ENCODE measurements at regions not wholly inside any gene's neighbourhood (a gene's known extent, or its start where the extent isn't known, plus 50 kb on each side); places are given as distances from the start of the nearest gene placed in this dataset.

- no peak overlapping the region for H3K4me3 Mint-ChIP-seq (ENCODE audit: low read depth)
- no peaks in the 10 kb centered on the region for H3K9me3 Mint-ChIP-seq (ENCODE audit: low read depth)
- no peaks in the 10 kb centered on the region for H3K27me3 Mint-ChIP-seq
- TF ChIP-seq CTCF (IDR thresholded peaks at IDR 0.05; ENCODE audit: unreplicated experiment): no peak
- H3K36me3 Mint-ChIP-seq (ENCODE audit: insufficient read depth): no peaks in the 10 kb centered on the region
- H3K27ac Mint-ChIP-seq: no peak overlapping the region
- H3K4me1 Mint-ChIP-seq (ENCODE audit: low read depth): peaks cover 1% of the 10 kb centered on the region
- DNase-seq (ENCODE audit: low spot score, unreplicated experiment): no peak
Measured at GRCh38 chr4:138959097-138959815, 56.3 kb upstream of the NOCT start.

- Mint-ChIP-seq H3K27ac (no peak overlapping the region), H3K4me1 (ENCODE audit: low read depth) (peaks cover 1% of the 10 kb centered on the region), H3K27me3 (no peaks in the 10 kb centered on the region), H3K9me3 (ENCODE audit: low read depth) (no peaks in the 10 kb centered on the region), H3K4me3 (ENCODE audit: low read depth) (no peak overlapping the region), H3K36me3 (ENCODE audit: insufficient read depth) (no peaks in the 10 kb centered on the region)
- TF ChIP-seq CTCF (IDR thresholded peaks at IDR 0.05; ENCODE audit: unreplicated experiment): no peak
- DNase-seq (ENCODE audit: low spot score, unreplicated experiment): no peak
Measured at GRCh38 chr4:138958519-138958918, 57.1 kb upstream of the NOCT start.

DNA sequence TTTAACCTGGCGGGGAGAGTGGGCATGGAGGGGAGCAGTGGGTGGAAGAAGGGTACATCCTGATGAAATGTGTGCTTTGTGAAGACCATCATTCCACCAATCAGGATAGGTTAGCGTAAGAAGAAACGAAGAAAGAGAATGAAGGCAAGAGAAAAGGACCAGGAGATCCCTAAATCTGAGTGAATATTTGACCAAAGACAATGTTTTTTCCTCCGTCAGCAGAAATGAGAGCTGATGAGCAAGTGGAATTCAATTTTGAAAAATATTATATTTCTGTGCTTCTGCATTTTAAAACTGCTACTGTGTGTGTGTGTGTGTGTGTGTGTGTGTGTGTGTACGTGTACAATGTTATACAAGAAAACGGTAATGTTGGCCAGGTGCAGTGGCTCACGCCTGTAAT is 58.3 kb upstream of the NOCT start:
- Mint-ChIP-seq H3K27ac (no peak overlapping the region), H3K9me3 (ENCODE audit: low read depth) (no peaks in the 10 kb centered on the region), H3K4me3 (ENCODE audit: low read depth) (no peak overlapping the region), H3K4me1 (ENCODE audit: low read depth) (peaks cover 1% of the 10 kb centered on the region), H3K36me3 (ENCODE audit: insufficient read depth) (no peaks in the 10 kb centered on the region), H3K27me3 (no peaks in the 10 kb centered on the region)
- no peak for TF ChIP-seq CTCF (IDR thresholded peaks at IDR 0.05; ENCODE audit: unreplicated experiment)
- DNase-seq (ENCODE audit: low spot score, unreplicated experiment): no peak

- peaks cover 1% of the 10 kb centered on the region for H3K4me1 Mint-ChIP-seq (ENCODE audit: low read depth)
- H3K36me3 Mint-ChIP-seq (ENCODE audit: insufficient read depth): no peaks in the 10 kb centered on the region
- TF ChIP-seq CTCF (IDR thresholded peaks at IDR 0.05; ENCODE audit: unreplicated experiment): no peak
- no peaks in the 10 kb centered on the region for H3K9me3 Mint-ChIP-seq (ENCODE audit: low read depth)
- no peak overlapping the region for H3K4me3 Mint-ChIP-seq (ENCODE audit: low read depth)
- no peak overlapping the region for H3K27ac Mint-ChIP-seq
- DNase-seq (ENCODE audit: low spot score, unreplicated experiment): no peak
- H3K27me3 Mint-ChIP-seq: no peaks in the 10 kb centered on the region
Measured at GRCh38 chr4:138954428-138954827, 61.2 kb upstream of the NOCT start.

DNA sequence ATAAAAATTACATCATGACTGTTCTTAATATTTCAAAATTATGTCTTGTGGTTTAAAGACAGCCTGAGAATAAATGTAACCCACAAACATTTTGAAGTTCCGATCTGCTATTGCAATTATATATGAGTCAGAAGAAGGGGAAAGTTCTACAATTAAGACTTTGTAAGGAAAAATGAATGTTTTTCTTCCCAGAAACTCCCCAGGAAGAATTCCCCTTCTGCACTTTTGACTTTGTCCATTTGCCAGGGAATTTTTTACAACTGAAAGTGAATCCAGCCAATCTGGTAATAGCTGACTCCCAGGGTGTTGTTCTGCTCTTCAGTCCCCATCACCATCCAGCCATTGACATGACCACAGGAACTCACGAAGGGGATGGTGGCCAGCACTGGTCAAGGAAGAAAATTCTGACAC is 61.6 kb upstream of the NOCT start:
- Mint-ChIP-seq H3K9me3 (ENCODE audit: low read depth) (no peaks in the 10 kb centered on the region), H3K27me3 (no peaks in the 10 kb centered on the region), H3K4me1 (ENCODE audit: low read depth) (peaks cover 1% of the 10 kb centered on the region), H3K27ac (no peak overlapping the region), H3K36me3 (ENCODE audit: insufficient read depth) (no peaks in the 10 kb centered on the region), H3K4me3 (ENCODE audit: low read depth) (no peak overlapping the region)
- TF ChIP-seq CTCF (IDR thresholded peaks at IDR 0.05; ENCODE audit: unreplicated experiment): no peak
- no peak for DNase-seq (ENCODE audit: low spot score, unreplicated experiment)

Measured in progenitor cell of endocrine pancreas (in vitro differentiated cells).